NCI-H146 (cell line): ENCODE measurements at regions not wholly inside any gene's neighbourhood (a gene's known extent, or its start where the extent isn't known, plus 50 kb on each side); places are given as distances from the start of the nearest gene placed in this dataset.

Experiments used
- DNase-seq: peaks from one replicate; lab custom pipeline; 2025; lab: John Stamatoyannopoulos, UW

- no peak for DNase-seq
Observed at GRCh38 chr17:83178533-83179304, 99.3 kb downstream of the METRNL start.

- no peak for DNase-seq
Observed at GRCh38 chr17:83179374-83179773, 100.0 kb downstream of the METRNL start.

DNA sequence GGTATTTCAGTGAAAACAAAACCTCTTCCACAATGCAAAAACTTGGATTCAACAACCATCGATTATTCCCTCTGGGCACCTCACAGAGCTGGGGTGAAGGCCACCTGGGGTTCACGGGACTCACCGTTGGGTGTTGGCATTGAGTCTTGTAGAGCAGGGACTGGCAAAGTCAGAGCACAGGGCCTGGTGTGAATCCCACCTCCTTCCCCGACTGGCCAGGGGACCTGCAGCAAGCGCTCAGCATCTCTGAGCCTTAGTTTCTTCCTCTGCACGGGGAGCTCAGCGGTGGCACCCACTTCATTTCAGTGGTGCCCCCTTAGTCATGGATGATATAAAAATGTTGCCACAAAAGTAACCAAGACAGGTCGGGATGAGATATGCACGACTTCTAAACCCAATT, 100.4 kb downstream of the METRNL start:
- no peak for DNase-seq

DNA sequence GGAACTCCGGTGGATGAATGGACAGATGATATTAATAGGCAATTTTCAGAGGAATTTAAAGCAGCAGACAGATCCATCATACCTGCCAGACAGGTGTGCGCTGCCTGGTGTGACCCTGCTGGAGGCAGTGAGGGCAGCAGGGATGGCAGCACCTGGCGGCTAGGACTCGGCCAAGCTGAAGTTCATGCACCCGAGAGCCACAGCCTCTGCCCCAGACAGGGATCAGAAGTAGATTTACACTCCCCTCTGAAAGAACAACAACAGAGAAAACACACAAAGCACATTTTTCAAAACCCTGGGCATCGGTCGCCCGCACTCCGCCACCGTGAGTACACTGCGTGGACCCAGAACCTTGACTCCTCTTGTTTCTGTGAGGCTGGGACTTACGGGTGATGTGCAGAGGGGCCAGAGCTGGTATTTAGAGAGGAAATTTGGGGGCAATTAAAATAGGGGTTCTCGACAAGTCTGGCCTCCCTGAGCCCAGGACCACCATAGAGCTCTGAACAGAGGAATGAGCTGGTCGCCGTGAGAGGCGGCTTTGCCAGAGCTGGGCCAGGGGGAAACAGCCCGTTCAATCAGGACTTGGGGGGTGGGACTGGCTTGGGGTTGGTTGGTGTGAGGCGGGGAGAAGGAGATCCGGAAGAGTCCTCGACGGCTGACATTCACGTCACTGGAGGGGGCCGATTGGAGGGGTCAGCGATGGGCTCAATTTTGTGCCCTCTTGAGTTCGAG, 101.0 kb downstream of the METRNL start:
- no peak for DNase-seq

DNA sequence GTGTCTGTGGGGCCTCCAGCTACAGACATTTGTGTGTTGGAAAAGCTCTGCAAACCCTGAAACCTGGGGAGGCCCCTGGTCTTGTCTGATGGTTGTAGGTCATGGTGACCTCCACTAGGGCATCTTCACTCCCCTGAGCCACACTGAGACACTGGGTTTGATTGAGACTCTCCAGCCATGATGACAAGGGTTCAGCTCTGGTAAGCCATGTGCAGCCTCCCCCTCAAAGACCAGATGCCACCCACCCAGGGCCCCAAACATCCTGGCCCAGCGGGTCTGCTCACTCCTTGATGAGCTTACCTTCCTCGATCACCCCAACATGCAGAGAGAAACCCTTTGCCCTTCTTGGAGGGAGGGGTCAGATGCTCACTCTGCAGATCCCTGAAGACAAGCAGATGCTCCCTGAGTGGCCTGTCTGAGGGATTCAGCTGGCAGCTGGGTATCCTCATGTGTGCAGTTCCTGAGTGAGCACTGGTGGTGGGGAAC, 101.6 kb downstream of the METRNL start:
- DNase-seq, result no peak

DNA sequence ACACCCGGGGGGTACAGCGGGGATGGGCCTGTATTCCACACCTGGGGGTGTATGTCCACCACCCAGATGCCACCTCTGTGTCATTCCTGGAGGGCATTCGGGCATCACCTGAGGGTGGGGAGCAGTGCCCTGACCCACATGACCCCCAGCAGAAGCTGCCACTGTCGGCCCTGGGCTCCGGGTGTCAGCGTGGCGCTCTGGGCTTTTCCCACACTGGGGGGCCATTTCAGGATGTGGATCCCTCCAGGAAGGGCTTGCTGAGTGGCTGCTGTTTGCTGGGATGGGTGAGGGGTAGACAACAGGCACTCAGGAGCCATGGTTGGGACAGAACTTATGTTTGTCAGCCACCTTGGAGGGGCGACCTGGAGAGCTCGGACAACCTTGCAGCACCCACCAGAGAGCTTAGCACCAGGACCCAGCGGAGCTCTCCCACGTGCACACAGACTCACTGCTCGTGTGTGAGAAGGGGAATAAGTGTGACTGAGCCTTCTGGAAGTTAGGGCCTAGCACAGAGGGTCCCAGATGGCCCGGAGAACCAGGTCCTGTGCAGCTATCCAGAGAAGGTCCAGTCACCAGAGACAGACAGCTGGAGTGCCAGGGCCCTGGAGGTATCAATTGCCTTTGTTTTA, 102.7 kb downstream of the METRNL start:
- DNase-seq, result no peak

DNA sequence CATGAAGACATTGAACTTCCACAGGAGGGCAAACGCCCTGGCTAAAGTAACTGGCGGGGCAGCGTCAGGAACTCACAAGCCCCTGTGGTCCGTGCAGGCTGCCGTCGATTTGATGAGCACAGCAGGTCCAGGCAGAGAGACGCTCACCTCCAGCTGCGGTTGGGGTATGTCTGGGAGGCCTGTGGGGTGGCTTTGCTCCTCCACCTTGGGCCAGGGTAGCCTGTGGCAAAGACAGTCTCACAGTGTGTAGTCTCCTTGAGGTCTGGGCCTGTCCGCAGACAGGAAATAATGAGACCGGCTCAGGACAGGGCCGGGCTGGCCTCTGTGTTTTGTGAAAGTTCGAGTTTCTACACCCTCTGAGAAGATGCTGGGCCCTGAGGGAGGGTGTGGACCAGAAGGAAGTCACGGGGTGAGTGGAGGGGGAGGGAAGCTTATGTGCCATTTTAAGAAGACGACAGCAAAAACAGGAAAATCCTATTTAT, 103.3 kb downstream of the METRNL start:
- no peak for DNase-seq

GRCh38 chr17:83183145-83183948, 103.9 kb downstream of the METRNL start:
- no peak for DNase-seq

DNA sequence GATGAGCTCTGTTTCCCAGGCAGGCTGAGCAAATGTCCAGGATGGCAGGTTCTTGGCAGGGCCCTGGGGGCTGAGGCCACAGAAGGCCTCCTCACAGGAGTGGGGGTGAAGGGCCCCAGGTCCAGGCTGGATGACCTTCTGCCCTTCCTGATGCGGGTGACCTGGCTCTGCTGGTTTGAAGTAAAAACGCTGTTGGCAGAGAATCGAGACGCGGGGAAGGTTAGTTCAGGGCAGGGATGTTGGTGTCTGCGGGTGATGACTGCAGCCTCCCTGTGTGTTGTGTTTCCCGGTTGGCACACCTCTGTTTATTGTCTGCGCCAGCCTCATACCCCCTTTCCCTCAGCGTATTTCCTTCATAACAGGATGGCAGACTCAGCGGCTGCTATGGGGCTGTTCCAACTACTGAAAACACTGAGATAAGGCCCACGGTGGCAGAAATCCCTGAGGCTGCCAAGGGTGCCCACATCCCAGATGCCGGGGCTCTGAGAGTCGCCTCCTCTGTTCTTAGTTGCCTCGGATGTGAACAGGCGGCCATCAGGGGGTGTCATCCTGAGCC, 104.6 kb downstream of the METRNL start:
- DNase-seq, result no peak

DNA sequence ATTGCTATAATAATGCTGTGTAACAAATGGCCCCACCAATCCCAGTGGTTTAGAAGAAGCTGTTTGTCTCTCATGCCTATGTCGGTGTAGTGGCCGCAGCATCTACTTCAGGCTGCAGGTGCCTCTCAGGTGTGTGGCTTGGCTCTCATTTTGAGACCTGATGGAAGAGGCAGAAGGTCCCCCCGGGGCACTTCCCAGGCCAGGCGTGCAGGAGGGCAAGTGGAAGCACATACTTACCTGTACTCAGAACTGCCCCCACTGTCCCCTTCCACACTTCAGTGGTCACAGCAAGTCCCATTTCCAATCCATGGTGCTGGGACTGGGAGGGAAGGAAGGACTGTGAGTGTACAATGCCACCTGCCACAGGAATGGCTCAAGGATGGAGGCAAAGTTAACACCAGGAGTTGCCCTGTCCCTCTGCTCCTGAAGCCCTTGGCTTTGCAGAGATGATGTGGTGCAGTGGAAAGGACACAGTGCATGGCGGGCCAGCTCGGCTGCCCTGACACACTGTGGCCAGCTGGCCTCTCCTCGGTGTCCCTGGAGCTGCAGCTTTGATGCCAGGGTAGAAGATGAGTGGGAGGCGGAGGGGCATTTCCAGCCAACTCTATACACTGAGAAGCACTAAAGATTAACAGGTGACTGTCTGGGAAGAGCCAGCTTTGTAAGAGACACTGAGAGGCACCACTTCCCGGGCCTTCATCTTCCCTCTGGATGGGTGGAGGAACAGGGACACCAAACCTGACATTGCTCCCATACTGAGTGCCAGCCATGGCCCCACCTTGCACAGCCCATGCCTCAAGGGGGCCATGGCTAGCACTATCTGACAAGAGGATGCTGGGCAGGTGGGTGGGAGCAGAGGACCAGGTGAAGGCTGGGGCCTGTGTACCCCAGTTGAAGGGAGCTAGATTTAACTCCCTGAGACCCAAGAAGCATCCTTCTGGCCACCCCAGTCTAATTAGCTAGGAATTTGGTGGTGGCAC, 105.9 kb downstream of the METRNL start:
- DNase-seq, result no peak

- DNase-seq, result no peak
Observed at GRCh38 chr17:83186226-83186625, 106.8 kb downstream of the METRNL start.

- no peak for DNase-seq
Observed at GRCh38 chr17:83186751-83187421, 107.5 kb downstream of the METRNL start.

DNA sequence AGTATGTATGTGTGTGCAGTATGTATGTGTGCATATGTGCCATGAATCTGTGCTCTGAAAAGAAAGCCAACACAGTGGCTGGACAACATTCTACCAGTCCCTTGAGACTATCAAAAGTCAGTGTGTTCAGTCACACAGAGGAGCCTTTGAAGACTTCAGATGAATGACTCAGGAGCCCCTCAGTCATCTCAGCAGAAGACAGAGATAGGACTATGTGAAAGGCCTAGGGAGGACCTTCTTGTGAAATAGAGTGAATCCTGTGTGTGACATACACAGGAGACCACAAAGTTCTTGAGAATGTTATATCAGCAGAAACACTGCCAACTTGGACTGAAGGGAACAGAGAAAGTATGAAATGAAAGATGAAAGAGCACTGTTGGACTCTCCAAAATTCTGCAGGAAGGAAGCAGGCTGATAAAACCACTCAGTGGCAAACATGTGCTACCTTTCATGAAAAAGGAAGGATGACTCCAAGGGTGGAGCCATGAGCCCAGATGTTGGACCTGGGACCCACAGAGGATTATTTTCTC, 108.4 kb downstream of the METRNL start:
- DNase-seq, result no peak

DNA sequence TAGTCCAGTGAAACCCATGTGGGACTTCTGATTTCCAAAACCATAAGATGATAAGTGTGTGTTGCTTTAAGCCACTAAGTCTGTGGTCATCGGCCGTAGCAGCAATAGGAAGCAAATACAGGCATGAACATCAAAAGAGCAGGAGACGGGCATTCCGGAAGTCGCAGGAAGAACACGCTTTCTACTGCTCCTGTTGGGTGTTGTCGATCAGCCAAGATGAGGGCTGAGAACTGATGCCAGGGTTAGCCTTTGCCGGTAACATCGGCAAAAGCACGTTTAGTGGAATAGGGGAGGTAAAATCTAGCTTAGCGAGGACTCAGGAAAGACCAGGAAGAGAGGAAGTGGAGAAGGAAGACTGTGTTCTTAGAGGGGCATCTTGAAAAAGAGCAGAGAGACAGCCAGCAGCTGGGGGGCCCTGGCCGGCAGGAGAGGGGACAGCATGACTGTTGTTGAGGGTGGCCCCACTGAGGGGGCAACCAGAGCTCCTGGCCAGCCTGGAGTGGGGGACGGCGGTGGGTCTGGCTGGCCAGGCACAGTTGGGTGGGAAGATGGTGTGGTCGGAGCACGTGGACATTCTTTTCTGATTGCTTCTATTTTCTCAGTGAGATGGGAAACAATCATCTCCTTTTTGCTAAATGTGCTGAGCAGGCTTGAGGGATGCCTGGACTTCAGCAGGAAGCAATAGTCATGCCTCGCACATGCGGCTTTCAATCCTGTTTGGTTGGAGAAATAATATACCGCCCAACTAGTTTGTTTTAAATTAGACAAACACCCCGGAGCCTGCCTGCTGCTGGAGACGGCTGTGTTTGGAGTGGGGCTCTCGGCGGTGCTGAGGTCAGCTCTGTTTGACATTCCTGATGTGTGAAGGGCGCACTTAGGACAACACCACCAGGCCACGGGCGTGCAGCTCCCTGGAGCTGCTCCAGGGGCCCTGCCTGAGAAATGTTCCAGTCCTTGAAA, 109.9 kb downstream of the METRNL start:
- DNase-seq, result no peak

DNA sequence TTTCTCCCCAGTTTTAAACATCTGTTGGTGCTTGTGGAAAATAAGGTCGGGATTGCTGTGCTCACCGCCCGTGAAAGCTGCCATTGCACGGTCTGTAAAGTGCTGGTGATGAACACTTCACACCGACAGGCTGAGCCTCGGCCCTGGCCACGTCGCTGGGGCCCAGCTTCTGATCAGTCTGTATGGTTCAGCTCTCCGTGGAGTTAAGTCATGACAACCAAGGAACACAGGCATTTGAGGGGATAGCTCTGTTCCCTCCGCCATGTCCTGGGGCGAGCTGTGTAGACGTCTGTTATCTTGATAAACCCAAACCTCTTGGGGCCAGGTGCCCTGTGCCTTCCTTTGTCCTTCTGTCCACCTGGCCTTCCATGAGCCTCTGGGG, 110.6 kb downstream of the METRNL start:
- no peak for DNase-seq

GRCh38 chr17:83190601-83191387, 111.4 kb downstream of the METRNL start:
- no peak for DNase-seq

- no peak for DNase-seq
Observed at GRCh38 chr17:83191388-83192160, 112.2 kb downstream of the METRNL start.
